HCT116 (cell line): ENCODE measurements at regions not wholly inside any gene's neighbourhood (a gene's known extent, or its start where the extent isn't known, plus 50 kb on each side); places are given as distances from the start of the nearest gene placed in this dataset.

Experiments
- ATAC-seq: fragments of 200-7000 bp; cut with Tn5 transposase; 2 replicates; pipeline ENCODE4 v1.9.1; 2020; ENCODE audit warnings: mild to moderate bottlenecking, moderate library complexity
- BruUV-seq: library from RNA; stranded (reverse); fragments of 400-500 nt; replicated peaks from 2 replicates; lab custom pipeline; 2021; lab: Mats Ljungman, UMichigan
- CTCF ChIA-PET: fragments of 300-600 bp; sonication (Branson Sonifier 250); formaldehyde crosslinking; loops from one replicate; lab custom pipeline; 2021; ENCODE audit warnings: antibody characterized with exemption; lab: Charles Lee
- POLR2A ChIA-PET: fragments of 300-600, 350-600 bp; sonication (Branson Sonifier 250); formaldehyde crosslinking; loops from one replicate; lab custom pipeline; 2021; ENCODE audit warnings: antibody characterized with exemption; lab: Charles Lee
- RAD21 ChIA-PET, 2 experiments: fragments of 300-600 bp; sonication (Branson Sonifier 250); formaldehyde crosslinking; loops; one replicate each; lab custom pipeline; 2023; ENCODE audit warnings: low total read pairs in 2 of 2; ENCODE audit not compliant: uncharacterized antibody in 2 of 2, unreplicated experiment in 2 of 2, low non-redundant PET in 1 of 2; lab: Charles Lee
- DNase-seq: peaks from one replicate; pipeline ENCODE4 v3.0.0-alpha.2; 2010; ENCODE audit warnings: low read depth, low spot score
- H2AFZ ChIP-seq: fragments of 200-600 bp; shearing (Covaris generic), sonication (generic); 2 replicates; pipeline ENCODE4 v1.6.1; 2017; ENCODE audit warnings: low read depth, mixed run types, mixed read lengths, antibody characterized with exemption, low read length; ENCODE audit not compliant: poor library complexity, severe bottlenecking
- H3K27ac ChIP-seq: 2 replicates; pipeline ENCODE4 v1.5.1; 2012; ENCODE audit warnings: low read depth, low read length
- H3K27me3 ChIP-seq: fragments of 200-600 bp; sonication (generic); 2 replicates; pipeline ENCODE4 v1.6.1; 2016; ENCODE audit warnings: mixed run types, low read length, mixed read lengths; ENCODE audit not compliant: insufficient read depth
- H3K36me3 ChIP-seq, 2 experiments: fragments of 200-500 bp in 1 of 2; fragments of 200-600 bp in 1 of 2; sonication (Bioruptor generic) in 1 of 2; sonication (generic) in 1 of 2; 2 replicates each; pipeline versions ENCODE4 v1.5.1 to v1.6.1; 2014 to 2016; ENCODE audit warnings: low read length in 2 of 2, inconsistent platforms in 1 of 2, mixed read lengths in 1 of 2, mixed run types in 1 of 2; ENCODE audit not compliant: insufficient read depth in 2 of 2, control insufficient read depth in 1 of 2
- H3K4me1 ChIP-seq, 2 experiments: fragments of 200-600 bp in 1 of 2; sonication (generic) in 1 of 2; 2 replicates each; pipeline versions ENCODE4 v1.5.1 to v1.6.1; 2012 to 2017; ENCODE audit warnings: low read length in 2 of 2, inconsistent platforms in 1 of 2, mild to moderate bottlenecking in 1 of 2, mixed read lengths in 1 of 2, mixed run types in 1 of 2, moderate library complexity in 1 of 2; ENCODE audit not compliant: insufficient read depth in 2 of 2, control insufficient read depth in 1 of 2
- H3K4me2 ChIP-seq: fragments of 200-600 bp; sonication (generic); 2 replicates; pipeline ENCODE4 v1.6.1; 2017; ENCODE audit warnings: mixed run types, low read length, mixed read lengths
- H3K4me3 ChIP-seq, 2 experiments: fragments of 200-600 bp in 1 of 2; sonication (generic) in 1 of 2; replicated peaks in 1 of 2; 2 replicates each; pipeline ENCODE4 v1.5.1; 2011 to 2016; ENCODE audit warnings: low read length in 2 of 2, control low read depth in 1 of 2, low read depth in 1 of 2, mild to moderate bottlenecking in 1 of 2, mixed read lengths in 1 of 2, mixed run types in 1 of 2
- H3K79me2 ChIP-seq: fragments of 200-600 bp; sonication (generic); 2 replicates; pipeline ENCODE4 v1.6.1; 2017; ENCODE audit warnings: mild to moderate bottlenecking, mixed run types, low read length, moderate library complexity, mixed read lengths; ENCODE audit not compliant: insufficient read depth
- H3K9ac ChIP-seq: fragments of 200-600 bp; sonication (generic); 2 replicates; pipeline ENCODE4 v1.6.1; 2016; ENCODE audit warnings: low read length, mixed read lengths
- H3K9me2 ChIP-seq: fragments of 200-600 bp; sonication (generic), shearing (Covaris generic); 2 replicates; pipeline ENCODE4 v1.6.1; 2017; ENCODE audit warnings: mixed run types, mild to moderate bottlenecking, moderate library complexity; ENCODE audit not compliant: insufficient read depth
- H3K9me3 ChIP-seq, 2 experiments: fragments of 200-500 bp in 1 of 2; fragments of 200-600 bp in 1 of 2; sonication (Bioruptor generic) in 1 of 2; sonication (generic) in 1 of 2; 2 replicates each; pipeline ENCODE4 v1.6.1; 2014 to 2017; ENCODE audit warnings: low read length in 2 of 2, mixed read lengths in 2 of 2, inconsistent platforms in 1 of 2, low read depth in 1 of 2, mild to moderate bottlenecking in 1 of 2, mixed run types in 1 of 2, moderate library complexity in 1 of 2; ENCODE audit not compliant: control insufficient read depth in 1 of 2, insufficient read depth in 1 of 2
- H4K20me1 ChIP-seq: fragments of 200-600 bp; sonication (generic), shearing (Covaris generic); 2 replicates; pipeline ENCODE4 v1.6.1; 2017; ENCODE audit warnings: mixed run types, mild to moderate bottlenecking, moderate library complexity; ENCODE audit not compliant: insufficient read depth
- ATF3 ChIP-seq: IDR thresholded peaks from 2 replicates; pipeline ENCODE4 v1.6.1; 2012
- CBX3 ChIP-seq: IDR thresholded peaks from 2 replicates; pipeline ENCODE4 v1.6.1; 2012; ENCODE audit warnings: low read depth
- CTCF ChIP-seq, 3 experiments: fragments of 200-600 bp in 1 of 3; sonication (generic) in 1 of 3; IDR thresholded peaks in 2 of 3; conservative IDR thresholded peaks in 1 of 3; 2 replicates each; pipeline ENCODE4 v1.5.1; 2012 to 2017; ENCODE audit warnings: low read depth in 2 of 3, low read length in 2 of 3, antibody characterized with exemption in 1 of 3, borderline replicate concordance in 1 of 3, control low read depth in 1 of 3, mild to moderate bottlenecking in 1 of 3, mixed read lengths in 1 of 3, mixed run types in 1 of 3, moderate library complexity in 1 of 3; ENCODE audit not compliant: insufficient read depth in 1 of 3
- EGR1 ChIP-seq: IDR thresholded peaks from 2 replicates; pipeline ENCODE4 v1.6.1; 2012; ENCODE audit warnings: low read depth
- EZH2phosphoT487 ChIP-seq: fragments of 200-600 bp; IDR thresholded peaks from 2 replicates; pipeline ENCODE4 v1.6.1; 2018; ENCODE audit warnings: antibody characterized with exemption, borderline replicate concordance
- FOSL1 ChIP-seq: IDR thresholded peaks from 2 replicates; pipeline ENCODE4 v1.6.1; 2012; ENCODE audit warnings: low read depth
- JUND ChIP-seq: IDR thresholded peaks from 2 replicates; pipeline ENCODE4 v1.6.1; 2012
- MAX ChIP-seq: IDR thresholded peaks from 2 replicates; pipeline ENCODE4 v1.6.1; 2012
- POLR2A ChIP-seq: IDR thresholded peaks from 2 replicates; pipeline ENCODE4 v1.7.0; 2011; ENCODE audit warnings: borderline replicate concordance; ENCODE audit not compliant: insufficient read depth, insufficient read length; ENCODE audit errors: extremely low read depth
- POLR2AphosphoS5 ChIP-seq: IDR thresholded peaks from 2 replicates; pipeline ENCODE4 v1.6.1; 2011; ENCODE audit warnings: mild to moderate bottlenecking, low read depth, low read length, moderate library complexity
- SIN3A ChIP-seq: IDR thresholded peaks from 2 replicates; pipeline ENCODE4 v1.6.1; 2012; ENCODE audit warnings: low read depth
- SP1 ChIP-seq: IDR thresholded peaks from 2 replicates; pipeline ENCODE4 v1.6.1; 2012; ENCODE audit warnings: low read depth
- SRF ChIP-seq: IDR thresholded peaks from 2 replicates; pipeline ENCODE4 v1.6.1; 2012; ENCODE audit warnings: low read depth
- TCF7L2 ChIP-seq: IDR thresholded peaks from 2 replicates; pipeline ENCODE4 v1.7.0; 2011; ENCODE audit warnings: borderline replicate concordance, inconsistent platforms; ENCODE audit not compliant: insufficient read depth, insufficient read length; ENCODE audit errors: extremely low read depth
- ZFX ChIP-seq: fragments of 450-650 bp; IDR thresholded peaks from 2 replicates; pipeline ENCODE4 v1.6.1; 2017
- ZNF274 ChIP-seq: fragments of 200-500 bp; sonication (Bioruptor generic); IDR thresholded peaks from 2 replicates; pipeline ENCODE4 v1.6.1; 2014; ENCODE audit warnings: mild to moderate bottlenecking, low read depth, low read length, inconsistent platforms
- intact Hi-C: fragments of 100-400 bp; cut with micrococcal nuclease; formaldehyde crosslinking; loops from 2 replicates; pipeline ENCODE4 v1.10.0; 2022

GRCh38 chr2:67057123-67057522 lies 340.0 kb upstream of the ETAA1 start:
- no peaks in the 10 kb centered on the region for H3K4me1 ChIP-seq
- ChIA-PET CTCF (no interaction called here), POLR2A (no interaction called here)

More at GRCh38 chr2:67057123-67057522, 340.0 kb upstream of the ETAA1 start:
- no peak overlapping the region for H3K9ac ChIP-seq
- no peak overlapping the region for H2AFZ ChIP-seq
- no peak overlapping the region for H3K4me2 ChIP-seq
- intact Hi-C loops, result no loop called here
- RAD21 ChIA-PET, result no interaction called here
- no peaks in the 10 kb centered on the region for H3K79me2 ChIP-seq
- BruUV-seq, result no TSS peak
- no peaks in the 10 kb centered on the region for H3K27me3 ChIP-seq
- ATAC-seq (no peak), DNase-seq (no peak)
- no peaks in the 10 kb centered on the region; a peak in 1 of 4 replicates for H3K9me3 ChIP-seq
- no peak overlapping the region for H3K27ac ChIP-seq
- no peaks in the 10 kb centered on the region for H3K36me3 ChIP-seq
- no peaks in the 10 kb centered on the region for H4K20me1 ChIP-seq
- H3K9me2 ChIP-seq, result no peaks in the 10 kb centered on the region
- TF ChIP-seq MAX (no peak), EZH2phosphoT487 (no peak), CTCF (IDR thresholded peaks at IDR 0.05 in 2 of 3, conservative IDR thresholded peaks at IDR 0.05 in 1 of 3; ENCODE audit: borderline replicate concordance in 1 of 3, insufficient read depth in 1 of 3, low read depth in 2 of 3, low read length in 2 of 3) (no peak), SIN3A (no peak), ZFX (no peak), SRF (no peak), CBX3 (no peak), POLR2A (no peak), JUND (no peak), SP1 (no peak), ZNF274 (no peak), EGR1 (no peak), POLR2AphosphoS5 (no peak), ATF3 (no peak), FOSL1 (no peak), TCF7L2 (no peak)
- H3K4me3 ChIP-seq, result no peak overlapping the region
